SHP77 (cell line): ENCODE measurements at regions not wholly inside any gene's neighbourhood (a gene's known extent, or its start where the extent isn't known, plus 50 kb on each side); places are given as distances from the start of the nearest gene placed in this dataset.
A peak's percentile ranks its signal among the peaks of the same experiment; 100 is the strongest.

Source experiments
- DNase-seq, 2 experiments: peaks; one replicate each; lab custom pipeline; 2025; lab: John Stamatoyannopoulos, UW

- DNase-seq: no peak
Observed at GRCh38 chr5:89275066-89275855, 392.3 kb upstream of the MEF2C start.

- no peak for DNase-seq
Observed at GRCh38 chr5:89273289-89273688, 390.3 kb upstream of the MEF2C start.

- no peak for DNase-seq
Observed at GRCh38 chr5:89270901-89271300, 387.9 kb upstream of the MEF2C start.

- DNase-seq: no peak
Observed at GRCh38 chr5:89269721-89270120, 386.7 kb upstream of the MEF2C start.

- DNase-seq: no peak
Observed at GRCh38 chr5:89268460-89268859, 385.5 kb upstream of the MEF2C start.

- DNase-seq: no peak
Observed at GRCh38 chr5:89267788-89268187, 384.8 kb upstream of the MEF2C start.

GRCh38 chr5:89265511-89266179, 382.7 kb upstream of the MEF2C start:
- no peak for DNase-seq

- DNase-seq: no peak
Observed at GRCh38 chr5:89263846-89264245, 380.9 kb upstream of the MEF2C start.

- no peak for DNase-seq
Observed at GRCh38 chr5:89262030-89262429, 379.0 kb upstream of the MEF2C start.

GRCh38 chr5:89260254-89260653, 377.3 kb upstream of the MEF2C start:
- DNase-seq: no peak

GRCh38 chr5:89255845-89256463, 373.0 kb upstream of the MEF2C start:
- peak in 1 of 2 experiments; percentile 2 for DNase-seq

GRCh38 chr5:89253666-89254352, 370.8 kb upstream of the MEF2C start:
- DNase-seq: no peak

- DNase-seq: no peak
Observed at GRCh38 chr5:89246864-89247263, 363.9 kb upstream of the MEF2C start.

- DNase-seq: no peak
Observed at GRCh38 chr5:89246252-89246651, 363.3 kb upstream of the MEF2C start.

- no peak for DNase-seq
Observed at GRCh38 chr5:89243611-89244010, 360.6 kb upstream of the MEF2C start.

GRCh38 chr5:89241186-89241585, 358.2 kb upstream of the MEF2C start:
- DNase-seq: no peak

GRCh38 chr5:89236900-89237299, 353.9 kb upstream of the MEF2C start:
- no peak for DNase-seq

GRCh38 chr5:89233462-89233861, 350.5 kb upstream of the MEF2C start:
- no peak for DNase-seq

GRCh38 chr5:89232139-89232603, 349.2 kb upstream of the MEF2C start:
- no peak for DNase-seq

- DNase-seq: no peak
Observed at GRCh38 chr5:89230178-89230577, 347.2 kb upstream of the MEF2C start.

- no peak for DNase-seq
Observed at GRCh38 chr5:89229331-89230070, 346.5 kb upstream of the MEF2C start.

GRCh38 chr5:89228355-89228754, 345.4 kb upstream of the MEF2C start:
- DNase-seq: no peak
